PC-9 (cell line): ENCODE measurements at regions not wholly inside any gene's neighbourhood (a gene's known extent, or its start where the extent isn't known, plus 50 kb on each side); places are given as distances from the start of the nearest gene placed in this dataset.

Experiments
- BruUV-seq: library from RNA; stranded (reverse); fragments of 400-500 nt; replicated peaks from 2 replicates; lab custom pipeline; 2021; lab: Mats Ljungman, UMichigan
- CTCF ChIA-PET: fragments of 300-600 bp; sonication (Branson Sonifier 250); formaldehyde crosslinking; loops from one replicate; lab custom pipeline; 2022; ENCODE audit warnings: antibody characterized with exemption; lab: Charles Lee
- POLR2A ChIA-PET: fragments of 300-600 bp; sonication (Branson Sonifier 250); formaldehyde crosslinking; loops from one replicate; lab custom pipeline; 2022; ENCODE audit warnings: antibody characterized with exemption; ENCODE audit not compliant: unreplicated experiment; lab: Charles Lee
- DNase-seq, 2 experiments: peaks; one replicate each; pipeline versions ENCODE4 v3.0.0 to v3.0.0-alpha.2; 2015 to 2022; ENCODE audit warnings: mixed read lengths in 1 of 2
- H2AFZ ChIP-seq: fragments of 200-600 bp; sonication (generic); 2 replicates; pipeline ENCODE4 v1.8.1; 2017; ENCODE audit warnings: antibody characterized with exemption
- H3F3A ChIP-seq: fragments of 200-600 bp; sonication (generic); 2 replicates; pipeline ENCODE4 v1.8.1; 2017; ENCODE audit warnings: antibody characterized with exemption, mild to moderate bottlenecking, low read depth; ENCODE audit not compliant: insufficient read depth
- H3K27ac ChIP-seq: fragments of 200-600 bp; sonication (generic); 2 replicates; pipeline ENCODE4 v1.6.1; 2016; ENCODE audit warnings: mixed run types
- H3K27me3 ChIP-seq: fragments of 200-600 bp; sonication (generic); 2 replicates; pipeline ENCODE4 v1.6.1; 2016; ENCODE audit warnings: low read depth, mixed run types; ENCODE audit not compliant: insufficient read depth
- H3K36me3 ChIP-seq: fragments of 200-600 bp; sonication (generic); 2 replicates; pipeline ENCODE4 v1.6.1; 2016; ENCODE audit warnings: low read depth, mixed run types
- H3K4me1 ChIP-seq: fragments of 200-600 bp; sonication (generic); replicated peaks from 2 replicates; pipeline ENCODE4 v1.6.1; 2016; ENCODE audit warnings: mixed run types; ENCODE audit not compliant: insufficient read depth
- H3K4me2 ChIP-seq: fragments of 200-600 bp; sonication (generic); 2 replicates; pipeline ENCODE4 v1.6.1; 2017; ENCODE audit warnings: mixed run types
- H3K4me3 ChIP-seq: fragments of 200-600 bp; sonication (generic); 2 replicates; pipeline ENCODE4 v1.6.1; 2016; ENCODE audit warnings: mixed run types
- H3K79me2 ChIP-seq: fragments of 200-600 bp; sonication (generic); 2 replicates; pipeline ENCODE4 v1.6.1; 2017; ENCODE audit warnings: low read depth, mixed run types
- H3K9me2 ChIP-seq: fragments of 200-600 bp; sonication (generic); 2 replicates; pipeline ENCODE4 v1.8.1; 2017; ENCODE audit warnings: mild to moderate bottlenecking; ENCODE audit not compliant: insufficient read depth
- H3K9me3 ChIP-seq: fragments of 200-600 bp; sonication (generic); 2 replicates; pipeline ENCODE4 v1.8.1; 2016; ENCODE audit warnings: low read depth; ENCODE audit not compliant: insufficient read depth
- H4K20me1 ChIP-seq: fragments of 200-600 bp; sonication (generic); 2 replicates; pipeline ENCODE4 v1.8.1; 2017; ENCODE audit not compliant: insufficient read depth
- CTCF ChIP-seq: fragments of 200-600 bp; sonication (generic); conservative IDR thresholded peaks from 2 replicates; pipeline ENCODE4 v1.6.1; 2017; ENCODE audit warnings: mixed run types, antibody characterized with exemption, mild to moderate bottlenecking, moderate library complexity
- EZH2 ChIP-seq: fragments of 200-600 bp; sonication (generic); IDR thresholded peaks from 2 replicates; pipeline ENCODE4 v1.8.0; 2017; ENCODE audit warnings: antibody characterized with exemption, low read depth
- intact Hi-C: fragments of 100-400 bp; cut with micrococcal nuclease; formaldehyde crosslinking; loops from one replicate; pipeline ENCODE4 v1.10.0; 2022; ENCODE audit not compliant: unreplicated experiment

- TF ChIP-seq EZH2 (no peak), CTCF (no peak)
- Histone ChIP-seq H2AFZ (no peak overlapping the region), H3K36me3 (no peaks in the 10 kb centered on the region), H3K27ac (no peak overlapping the region), H3K9me2 (no peaks in the 10 kb centered on the region), H3K79me2 (no peaks in the 10 kb centered on the region), H4K20me1 (no peaks in the 10 kb centered on the region), H3F3A (no peaks in the 10 kb centered on the region), H3K4me3 (no peak overlapping the region), H3K9me3 (no peaks in the 10 kb centered on the region), H3K4me1 (no peaks in the 10 kb centered on the region), H3K4me2 (no peak overlapping the region), H3K27me3 (no peaks in the 10 kb centered on the region)
- DNase-seq, result no peak
- POLR2A ChIA-PET, result no interaction called here
- CTCF ChIA-PET, result no interaction called here
- no TSS peak for BruUV-seq
- intact Hi-C loops, result no loop called here
Observed at GRCh38 chr15:47507221-47507985, 209.9 kb upstream of the SEMA6D start.

GRCh38 chr15:47511261-47511660, 206.0 kb upstream of the SEMA6D start:
- no peaks in the 10 kb centered on the region for H3K4me1 ChIP-seq
- no peak overlapping the region for H2AFZ ChIP-seq
- CTCF ChIA-PET, result no interaction called here
- no peak for DNase-seq
- no peaks in the 10 kb centered on the region for H3K9me3 ChIP-seq
- intact Hi-C loops, result no loop called here
- no peak overlapping the region for H3K4me3 ChIP-seq
- no peaks in the 10 kb centered on the region for H3K79me2 ChIP-seq
- POLR2A ChIA-PET, result no interaction called here
- no peak overlapping the region for H3K4me2 ChIP-seq
- H3F3A ChIP-seq, result no peaks in the 10 kb centered on the region
- no peaks in the 10 kb centered on the region for H3K36me3 ChIP-seq
- H4K20me1 ChIP-seq, result no peaks in the 10 kb centered on the region
- no peak overlapping the region for H3K27ac ChIP-seq
- no TSS peak for BruUV-seq
- no peaks in the 10 kb centered on the region for H3K27me3 ChIP-seq
- no peak for TF ChIP-seq CTCF
- no peak for TF ChIP-seq EZH2
- H3K9me2 ChIP-seq, result no peaks in the 10 kb centered on the region

- H3K9me2 ChIP-seq, result no peaks in the 10 kb centered on the region
- TF ChIP-seq CTCF, result no peak
- no peak for TF ChIP-seq EZH2
- H3K4me1 ChIP-seq, result no peaks in the 10 kb centered on the region
- H3K9me3 ChIP-seq, result no peaks in the 10 kb centered on the region
- H3K36me3 ChIP-seq, result no peaks in the 10 kb centered on the region
- H4K20me1 ChIP-seq, result no peaks in the 10 kb centered on the region
- H3K79me2 ChIP-seq, result no peaks in the 10 kb centered on the region
- H3F3A ChIP-seq, result no peaks in the 10 kb centered on the region
- DNase-seq, result no peak
- CTCF ChIA-PET, result no interaction called here
- intact Hi-C loops, result no loop called here
- BruUV-seq, result no TSS peak
- no peak overlapping the region for H3K4me2 ChIP-seq
- no peak overlapping the region for H3K27ac ChIP-seq
- H3K27me3 ChIP-seq, result no peaks in the 10 kb centered on the region
- H3K4me3 ChIP-seq, result no peak overlapping the region
- H2AFZ ChIP-seq, result no peak overlapping the region
- POLR2A ChIA-PET, result no interaction called here
Observed at GRCh38 chr15:47513471-47513870, 203.8 kb upstream of the SEMA6D start.
